GM19239 (cell line): ENCODE measurements at regions not wholly inside any gene's neighbourhood (a gene's known extent, or its start where the extent isn't known, plus 50 kb on each side); places are given as distances from the start of the nearest gene placed in this dataset.

Source experiments
- DNase-seq: peaks from one replicate; pipeline ENCODE4 v3.0.0; 2011; ENCODE audit warnings: low spot score; ENCODE audit not compliant: insufficient read length
- FAIRE-seq: peaks from 2 replicates; lab custom pipeline; 2011; peaks lifted over from hg19 to GRCh38; lab: Jason Lieb, UNC

GRCh38 chr17:36752096-36752888 is 150.9 kb downstream of the MRM1 start:
- FAIRE-seq (no peak), DNase-seq (no peak)

- no peak for FAIRE-seq
- no peak for DNase-seq
Measured at GRCh38 chr17:36755586-36755985, 154.2 kb downstream of the MRM1 start.

GRCh38 chr17:36756695-36757094 is 155.3 kb downstream of the MRM1 start:
- no peak for DNase-seq
- FAIRE-seq, result no peak

- FAIRE-seq (no peak), DNase-seq (no peak)
Measured at GRCh38 chr17:36760425-36760824, 159.0 kb downstream of the MRM1 start.

- FAIRE-seq, result no peak
- DNase-seq, result no peak
Measured at GRCh38 chr17:36761203-36761950, 160.0 kb downstream of the MRM1 start.

- FAIRE-seq (no peak), DNase-seq (no peak)
Measured at GRCh38 chr17:36765436-36766043, 164.2 kb downstream of the MRM1 start.

- FAIRE-seq (no peak), DNase-seq (no peak)
Measured at GRCh38 chr17:36768394-36768793, 167.0 kb downstream of the MRM1 start.

GRCh38 chr17:36773039-36773438 is 164.2 kb upstream of the LHX1 start:
- DNase-seq (no peak), FAIRE-seq (no peak)

- no peak for FAIRE-seq
Measured at GRCh38 chr17:36777118-36777517, 160.2 kb upstream of the LHX1 start.

GRCh38 chr17:36778448-36778847 is 158.8 kb upstream of the LHX1 start:
- DNase-seq, result no peak
- no peak for FAIRE-seq

More at GRCh38 chr17:36777118-36777517, 160.2 kb upstream of the LHX1 start:
- no peak for DNase-seq

- DNase-seq (no peak), FAIRE-seq (no peak)
Measured at GRCh38 chr17:36779550-36779949, 157.7 kb upstream of the LHX1 start.

- FAIRE-seq (no peak), DNase-seq (no peak)
Measured at GRCh38 chr17:36784633-36785032, 152.6 kb upstream of the LHX1 start.

- FAIRE-seq (no peak), DNase-seq (no peak)
Measured at GRCh38 chr17:36786867-36787266, 150.4 kb upstream of the LHX1 start.

- no peak for DNase-seq
- no peak for FAIRE-seq
Measured at GRCh38 chr17:36791150-36791941, 145.9 kb upstream of the LHX1 start.

- no peak for FAIRE-seq
- DNase-seq, result no peak
Measured at GRCh38 chr17:36791942-36792475, 145.3 kb upstream of the LHX1 start.

GRCh38 chr17:36792849-36793248 is 144.4 kb upstream of the LHX1 start:
- FAIRE-seq, result no peak

GRCh38 chr17:36793976-36794375 is 143.3 kb upstream of the LHX1 start:
- no peak for FAIRE-seq
- DNase-seq, result no peak

More at GRCh38 chr17:36792849-36793248, 144.4 kb upstream of the LHX1 start:
- no peak for DNase-seq

- DNase-seq (no peak), FAIRE-seq (no peak)
Measured at GRCh38 chr17:36807496-36808179, 129.6 kb upstream of the LHX1 start.

GRCh38 chr17:36808180-36808661 is 129.1 kb upstream of the LHX1 start:
- FAIRE-seq (no peak), DNase-seq (no peak)
